Loucy (cell line): ENCODE measurements at regions not wholly inside any gene's neighbourhood (a gene's known extent, or its start where the extent isn't known, plus 50 kb on each side); places are given as distances from the start of the nearest gene placed in this dataset.

Source experiments
- H2AFZ ChIP-seq: fragments of 200-600 bp; sonication (generic); 2 replicates; pipeline ENCODE4 v1.6.0; 2016; ENCODE audit warnings: antibody characterized with exemption, mild to moderate bottlenecking, low read length, moderate library complexity
- H3F3A ChIP-seq: fragments of 200-600 bp; 2 replicates; pipeline ENCODE4 v1.6.0; 2016; ENCODE audit warnings: antibody characterized with exemption, low read depth, mild to moderate bottlenecking
- H3K27me3 ChIP-seq: fragments of 200-600 bp; sonication (generic); 2 replicates; pipeline ENCODE4 v1.6.1; 2014; ENCODE audit warnings: low read length, mild to moderate bottlenecking; ENCODE audit not compliant: insufficient read depth, poor library complexity, severe bottlenecking
- H3K36me3 ChIP-seq: fragments of 200-600 bp; sonication (generic); 2 replicates; pipeline ENCODE4 v1.6.1; 2016; ENCODE audit warnings: low read length; ENCODE audit not compliant: insufficient read depth
- H3K4me1 ChIP-seq: fragments of 200-600 bp; sonication (generic); 2 replicates; pipeline ENCODE4 v1.5.1; 2014; ENCODE audit warnings: low read length, mild to moderate bottlenecking; ENCODE audit not compliant: insufficient read depth, poor library complexity, severe bottlenecking
- H3K4me2 ChIP-seq: fragments of 200-600 bp; sonication (generic); 2 replicates; pipeline ENCODE4 v1.6.0; 2014; ENCODE audit warnings: antibody characterized with exemption, low read length, low read depth, mild to moderate bottlenecking; ENCODE audit not compliant: poor library complexity, severe bottlenecking
- H3K4me3 ChIP-seq: fragments of 200-600 bp; sonication (generic); 2 replicates; pipeline ENCODE4 v1.5.1; 2014; ENCODE audit warnings: low read length, mild to moderate bottlenecking, mixed read lengths; ENCODE audit not compliant: poor library complexity, severe bottlenecking
- H3K79me2 ChIP-seq: fragments of 200-600 bp; sonication (generic); 2 replicates; pipeline ENCODE4 v1.6.1; 2014; ENCODE audit warnings: low read length; ENCODE audit not compliant: insufficient read depth
- H3K9ac ChIP-seq: fragments of 200-600 bp; sonication (generic); 2 replicates; pipeline ENCODE4 v1.6.0; 2014; ENCODE audit warnings: mild to moderate bottlenecking, low read depth, low read length, moderate library complexity; ENCODE audit not compliant: poor library complexity, severe bottlenecking
- H3K9me2 ChIP-seq: fragments of 200-600 bp; sonication (generic); replicated peaks from 2 replicates; pipeline ENCODE4 v1.6.1; 2016; ENCODE audit warnings: low read depth, low read length, mixed read lengths
- H3K9me3 ChIP-seq: fragments of 200-600 bp; sonication (generic); 2 replicates; pipeline ENCODE4 v1.6.1; 2014; ENCODE audit warnings: mild to moderate bottlenecking, antibody characterized with exemption, low read length, low read depth; ENCODE audit not compliant: insufficient read depth
- H4K20me1 ChIP-seq: fragments of 200-600 bp; sonication (generic); 2 replicates; pipeline ENCODE4 v1.6.0; 2014; ENCODE audit warnings: antibody characterized with exemption, low read length, mild to moderate bottlenecking; ENCODE audit not compliant: insufficient read depth, poor library complexity, severe bottlenecking
- CTCF ChIP-seq: fragments of 200-600 bp; sonication (generic); conservative IDR thresholded peaks from 2 replicates; pipeline ENCODE4 v1.5.1; 2014; ENCODE audit warnings: mild to moderate bottlenecking, antibody characterized with exemption, low read length
- EZH2phosphoT487 ChIP-seq: fragments of 200-600 bp; IDR thresholded peaks from 2 replicates; pipeline ENCODE4 v1.6.1; 2018; ENCODE audit warnings: antibody characterized with exemption, mild to moderate bottlenecking, moderate library complexity, borderline replicate concordance

DNA sequence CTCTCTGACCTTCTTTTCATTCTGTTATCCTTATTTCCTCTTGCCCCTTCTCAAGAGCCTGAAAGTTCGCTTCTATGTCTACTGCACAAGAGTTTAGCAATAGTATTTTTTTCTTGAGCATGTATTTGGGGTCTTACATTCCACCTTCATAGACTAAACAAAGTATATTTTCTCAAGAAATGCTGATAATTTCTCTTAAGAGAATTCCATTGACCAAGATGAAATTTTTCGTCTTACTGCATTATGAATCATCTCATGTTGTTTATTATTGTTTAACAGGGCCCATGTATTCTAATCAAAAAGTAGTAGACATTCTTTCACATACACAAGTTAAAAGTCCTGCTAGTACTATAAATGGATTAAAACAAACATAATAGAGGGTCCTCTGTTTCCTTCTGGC, 219.3 kb downstream of the C12orf50 start:
- Histone ChIP-seq H3K4me3 (no peak overlapping the region), H3K9me2 (no peaks in the 10 kb centered on the region), H4K20me1 (no peaks in the 10 kb centered on the region), H3K27me3 (no peaks in the 10 kb centered on the region), H3K9me3 (no peaks in the 10 kb centered on the region), H3K79me2 (no peaks in the 10 kb centered on the region), H3K9ac (no peak overlapping the region), H2AFZ (no peak overlapping the region), H3K4me1 (no peaks in the 10 kb centered on the region), H3F3A (no peaks in the 10 kb centered on the region), H3K4me2 (no peak overlapping the region), H3K36me3 (no peaks in the 10 kb centered on the region)
- TF ChIP-seq EZH2phosphoT487 (no peak), CTCF (no peak)

DNA sequence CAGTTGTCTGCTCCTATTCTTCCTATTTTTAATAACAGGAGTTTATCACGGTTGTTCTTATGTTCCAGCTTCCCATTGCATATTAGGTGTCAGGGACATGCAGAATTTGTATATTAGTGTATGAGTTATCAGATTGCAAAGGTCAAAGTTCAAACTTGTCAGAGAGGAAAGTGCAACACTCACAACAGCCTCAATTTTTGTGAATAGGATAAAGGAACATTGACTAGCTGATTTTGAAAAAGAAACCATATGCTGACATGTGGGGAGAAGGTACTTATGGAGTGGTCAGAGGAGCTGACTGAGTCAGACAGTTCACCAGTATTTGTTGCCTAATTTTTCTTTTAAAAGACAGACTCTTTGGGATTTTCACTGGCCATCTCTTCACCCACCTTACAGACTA, 222.1 kb downstream of the C12orf50 start:
- H4K20me1 ChIP-seq: no peaks in the 10 kb centered on the region
- no peak overlapping the region for H2AFZ ChIP-seq
- no peak overlapping the region for H3K9ac ChIP-seq
- no peak overlapping the region for H3K4me3 ChIP-seq
- H3K9me2 ChIP-seq: no peaks in the 10 kb centered on the region
- TF ChIP-seq CTCF: no peak
- TF ChIP-seq EZH2phosphoT487: no peak
- no peaks in the 10 kb centered on the region for H3K27me3 ChIP-seq
- no peaks in the 10 kb centered on the region for H3K4me1 ChIP-seq
- H3K9me3 ChIP-seq: no peaks in the 10 kb centered on the region
- H3K79me2 ChIP-seq: no peaks in the 10 kb centered on the region
- H3K36me3 ChIP-seq: no peaks in the 10 kb centered on the region
- H3K4me2 ChIP-seq: no peak overlapping the region
- H3F3A ChIP-seq: no peaks in the 10 kb centered on the region

GRCh38 chr12:87806310-87806709, 222.9 kb downstream of the C12orf50 start:
- Histone ChIP-seq H3F3A (no peaks in the 10 kb centered on the region), H3K27me3 (no peaks in the 10 kb centered on the region), H3K4me3 (no peak overlapping the region), H3K9me3 (no peaks in the 10 kb centered on the region), H2AFZ (no peak overlapping the region), H3K4me2 (no peak overlapping the region), H3K79me2 (no peaks in the 10 kb centered on the region), H3K4me1 (no peaks in the 10 kb centered on the region), H4K20me1 (no peaks in the 10 kb centered on the region), H3K9me2 (no peaks in the 10 kb centered on the region), H3K9ac (no peak overlapping the region), H3K36me3 (no peaks in the 10 kb centered on the region)
- TF ChIP-seq CTCF (no peak), EZH2phosphoT487 (no peak)
